ENCODE measurements at regions not wholly inside any gene's neighbourhood (a gene's known extent, or its start where the extent isn't known, plus 50 kb on each side); places are given as distances from the start of the nearest gene placed in this dataset.

GRCh38 chr2:137817058-137817457 lies 147.2 kb upstream of the HNMT start:
- TF ChIP-seq CTCF (IDR thresholded peaks at IDR 0.05; ENCODE audit: insufficient read depth, low read length, poor library complexity, severe bottlenecking): no peak
- no peak for TF ChIP-seq EZH2phosphoT487 (conservative IDR thresholded peaks at IDR 0.05; ENCODE audit: low read length)
